HEK293 (cell line): ENCODE measurements at regions not wholly inside any gene's neighbourhood (a gene's known extent, or its start where the extent isn't known, plus 50 kb on each side); places are given as distances from the start of the nearest gene placed in this dataset.

ENCODE experiments used
- CTCF ChIA-PET: fragments of 350-600 bp; formaldehyde crosslinking; extraction: SDS; loops from one replicate; lab custom pipeline; 2021; ENCODE audit warnings: antibody characterized with exemption; lab: Yijun Ruan, JAX
- POLR2A ChIA-PET: fragments of 300-600 bp; formaldehyde crosslinking; extraction: SDS; loops from one replicate; lab custom pipeline; 2020; ENCODE audit warnings: antibody characterized with exemption, inconsistent platforms; lab: Yijun Ruan, JAX
- H3K27ac ChIP-seq: fragments of 200-500 bp; sonication (Bioruptor generic); 2 replicates; pipeline ENCODE4 v1.5.1; 2014; ENCODE audit warnings: low read depth, low read length, control low read depth, inconsistent platforms; ENCODE audit errors: extremely low read depth
- H3K36me3 ChIP-seq, 2 experiments: fragments of 200-500 bp in 1 of 2; sonication (Bioruptor generic) in 1 of 2; 1 replicate in 1 of 2; 2 replicates in 1 of 2; pipeline ENCODE4 v1.5.1; 2014 to 2017; ENCODE audit warnings: inconsistent platforms in 2 of 2, low read length in 2 of 2; ENCODE audit not compliant: control insufficient read depth in 2 of 2, insufficient read depth in 1 of 2
- H3K4me1 ChIP-seq: fragments of 200-500 bp; sonication (Bioruptor generic); 2 replicates; pipeline ENCODE4 v1.5.1; 2014; ENCODE audit warnings: mild to moderate bottlenecking, low read length, inconsistent platforms; ENCODE audit not compliant: control insufficient read depth, insufficient read depth
- H3K4me3 ChIP-seq: 2 replicates; pipeline ENCODE4 v1.5.1; 2011; ENCODE audit warnings: low read depth, mild to moderate bottlenecking, control low read depth, low read length, moderate library complexity
- H3K9me3 ChIP-seq: fragments of 200-500 bp; sonication (Bioruptor generic); 2 replicates; pipeline ENCODE4 v1.5.1; 2014; ENCODE audit warnings: low read depth, low read length, inconsistent platforms; ENCODE audit not compliant: control insufficient read depth, insufficient read depth
- KLF8 ChIP-seq: fragments of 450-650 bp; formaldehyde crosslinking; IDR thresholded peaks from 2 replicates; pipeline ENCODE4 v1.5.1; 2016; ENCODE audit warnings: missing biosample characterization, missing genetic modification characterization
- ZBTB48 ChIP-seq: fragments of 450-650 bp; formaldehyde crosslinking; IDR thresholded peaks from 2 replicates; pipeline ENCODE4 v1.5.1; 2016; ENCODE audit warnings: missing biosample characterization, missing genetic modification characterization
- ZNF148 ChIP-seq: fragments of 450-650 bp; formaldehyde crosslinking; IDR thresholded peaks from 2 replicates; pipeline ENCODE4 v1.5.0; 2017; ENCODE audit warnings: missing biosample characterization, missing genetic modification characterization, borderline replicate concordance
- ZNF302 ChIP-seq: fragments of 450-650 bp; formaldehyde crosslinking; IDR thresholded peaks from 2 replicates; pipeline ENCODE4 v1.5.1; 2016; ENCODE audit warnings: missing biosample characterization, missing genetic modification characterization, low read depth
- ZNF416 ChIP-seq: fragments of 450-650 bp; formaldehyde crosslinking; IDR thresholded peaks from 2 replicates; pipeline ENCODE4 v1.5.1; 2016; ENCODE audit warnings: missing biosample characterization, missing genetic modification characterization
- ZNF518A ChIP-seq: fragments of 450-650 bp; formaldehyde crosslinking; conservative IDR thresholded peaks from 2 replicates; pipeline ENCODE4 v1.5.1; 2016; ENCODE audit warnings: low read depth, missing biosample characterization, missing genetic modification characterization
- ZNF548 ChIP-seq: fragments of 450-650 bp; formaldehyde crosslinking; IDR thresholded peaks from 2 replicates; pipeline ENCODE4 v1.5.1; 2016; ENCODE audit warnings: missing biosample characterization, missing genetic modification characterization
- ZNF571 ChIP-seq: fragments of 450-650 bp; formaldehyde crosslinking; IDR thresholded peaks from 2 replicates; pipeline ENCODE4 v1.5.0; 2017; ENCODE audit warnings: missing biosample characterization, missing genetic modification characterization
- ZNF701 ChIP-seq: fragments of 450-650 bp; formaldehyde crosslinking; IDR thresholded peaks from 2 replicates; pipeline ENCODE4 v1.5.1; 2016; ENCODE audit warnings: missing biosample characterization, missing genetic modification characterization
- TF ChIP-seq, protein P1 (sequence below): fragments of 450-650 bp; formaldehyde crosslinking; IDR thresholded peaks from 2 replicates; pipeline ENCODE4 v1.5.1; 2016; ENCODE audit warnings: missing biosample characterization, missing genetic modification characterization
- TF ChIP-seq, protein P2 (sequence below): sonication (generic); formaldehyde crosslinking; IDR thresholded peaks from 2 replicates; pipeline ENCODE4 v1.8.1; 2022; ENCODE audit warnings: mild to moderate bottlenecking, moderate library complexity, missing genetic modification reagents

DNA sequence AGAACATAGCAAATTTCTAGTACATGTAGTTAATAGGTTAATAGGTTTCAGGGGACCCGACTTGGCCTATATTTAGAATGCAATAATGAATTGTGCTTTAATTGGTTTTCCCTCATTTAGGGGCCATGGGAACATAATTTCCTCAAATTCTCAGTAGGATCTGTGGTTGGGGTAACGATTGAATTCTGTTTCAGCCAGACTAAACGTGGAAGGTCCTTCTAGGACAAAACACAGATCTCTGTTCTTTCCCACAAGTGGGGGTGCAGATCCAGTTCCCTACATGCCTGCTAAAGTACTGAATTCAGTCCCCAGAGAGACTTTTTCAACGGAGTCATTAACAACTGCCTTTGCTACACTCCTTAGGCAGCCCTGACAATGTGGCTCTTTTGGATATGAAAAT lies 50.7 kb upstream of the AGBL1 start:
- Histone ChIP-seq H3K4me1 (no peaks in the 10 kb centered on the region), H3K4me3 (no peak overlapping the region), H3K36me3 (no peaks in the 10 kb centered on the region), H3K9me3 (no peaks in the 10 kb centered on the region)
- CTCF ChIA-PET: no interaction called here
- POLR2A ChIA-PET: no interaction called here
- TF ChIP-seq, protein P1, sequence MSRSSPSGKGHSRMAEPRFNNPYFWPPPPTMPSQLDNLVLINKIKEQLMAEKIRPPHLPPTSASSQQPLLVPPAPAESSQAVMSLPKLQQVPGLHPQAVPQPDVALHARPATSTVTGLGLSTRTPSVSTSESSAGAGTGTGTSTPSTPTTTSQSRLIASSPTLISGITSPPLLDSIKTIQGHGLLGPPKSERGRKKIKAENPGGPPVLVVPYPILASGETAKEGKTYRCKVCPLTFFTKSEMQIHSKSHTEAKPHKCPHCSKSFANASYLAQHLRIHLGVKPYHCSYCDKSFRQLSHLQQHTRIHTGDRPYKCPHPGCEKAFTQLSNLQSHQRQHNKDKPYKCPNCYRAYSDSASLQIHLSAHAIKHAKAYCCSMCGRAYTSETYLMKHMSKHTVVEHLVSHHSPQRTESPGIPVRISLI: no peak
- TF ChIP-seq ZNF571 (tag by site-specific recombination): no peak
- no peak for TF ChIP-seq ZNF302 (tag by site-specific recombination)
- no peak for TF ChIP-seq ZNF548 (tag by site-specific recombination)
- no peak for TF ChIP-seq ZNF416
- TF ChIP-seq ZNF148: no peak
- no peak for TF ChIP-seq ZNF518A
- TF ChIP-seq ZBTB48: no peak
- TF ChIP-seq ZNF701: no peak
- TF ChIP-seq, protein P2, sequence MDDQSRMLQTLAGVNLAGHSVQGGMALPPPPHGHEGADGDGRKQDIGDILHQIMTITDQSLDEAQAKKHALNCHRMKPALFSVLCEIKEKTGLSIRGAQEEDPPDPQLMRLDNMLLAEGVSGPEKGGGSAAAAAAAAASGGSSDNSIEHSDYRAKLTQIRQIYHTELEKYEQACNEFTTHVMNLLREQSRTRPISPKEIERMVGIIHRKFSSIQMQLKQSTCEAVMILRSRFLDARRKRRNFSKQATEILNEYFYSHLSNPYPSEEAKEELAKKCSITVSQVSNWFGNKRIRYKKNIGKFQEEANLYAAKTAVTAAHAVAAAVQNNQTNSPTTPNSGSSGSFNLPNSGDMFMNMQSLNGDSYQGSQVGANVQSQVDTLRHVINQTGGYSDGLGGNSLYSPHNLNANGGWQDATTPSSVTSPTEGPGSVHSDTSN: no peak
- TF ChIP-seq KLF8: no peak
- TF ChIP-seq, all 188 proteins: peak for 0
- H3K27ac ChIP-seq: no peak overlapping the region
